Panc1 (cell line): ENCODE measurements at regions not wholly inside any gene's neighbourhood (a gene's known extent, or its start where the extent isn't known, plus 50 kb on each side); places are given as distances from the start of the nearest gene placed in this dataset.

Experiments used
- ATAC-seq: fragments of 200-7000 bp; cut with Tn5 transposase; 2 replicates; pipeline ENCODE4 v1.9.1; 2020; ENCODE audit warnings: mild to moderate bottlenecking, moderate library complexity
- BruUV-seq: library from RNA; stranded (reverse); fragments of 400-500 nt; replicated peaks from 2 replicates; lab custom pipeline; 2021; lab: Mats Ljungman, UMichigan
- CTCF ChIA-PET: fragments of 300-600 bp; sonication (Branson Sonifier 250); formaldehyde crosslinking; loops from one replicate; lab custom pipeline; 2022; ENCODE audit warnings: antibody characterized with exemption; lab: Charles Lee
- POLR2A ChIA-PET: fragments of 300-600 bp; sonication (Branson Sonifier 250); formaldehyde crosslinking; loops from one replicate; lab custom pipeline; 2022; ENCODE audit warnings: antibody characterized with exemption; lab: Charles Lee
- DNase-seq: peaks from one replicate; pipeline ENCODE4 v3.0.0-alpha.2; 2010; ENCODE audit warnings: low read depth, low spot score
- H3K27ac ChIP-seq: 2 replicates; pipeline ENCODE4 v1.5.1; 2011; ENCODE audit warnings: mild to moderate bottlenecking, low read length, inconsistent platforms
- H3K27me3 ChIP-seq: fragments of 200-500 bp; sonication (Bioruptor generic); 2 replicates; pipeline ENCODE4 v1.6.0; 2014; ENCODE audit warnings: low read length, inconsistent platforms; ENCODE audit not compliant: control insufficient read depth, insufficient read depth
- H3K36me3 ChIP-seq: fragments of 200-500 bp; sonication (Bioruptor generic); 2 replicates; pipeline ENCODE4 v1.5.1; 2014; ENCODE audit warnings: inconsistent platforms, mild to moderate bottlenecking, low read length, moderate library complexity; ENCODE audit not compliant: control insufficient read depth, insufficient read depth
- H3K4me1 ChIP-seq: 2 replicates; pipeline ENCODE4 v1.5.1; 2011; ENCODE audit warnings: inconsistent platforms, mild to moderate bottlenecking, low read length, moderate library complexity; ENCODE audit not compliant: control insufficient read depth, insufficient read depth
- H3K4me3 ChIP-seq, 2 experiments: 2 replicates each; pipeline ENCODE4 v1.5.1; 2011 to 2012; ENCODE audit warnings: low read depth in 2 of 2, low read length in 2 of 2, mild to moderate bottlenecking in 2 of 2, inconsistent platforms in 1 of 2, moderate library complexity in 1 of 2
- H3K9me3 ChIP-seq: fragments of 200-500 bp; sonication (Bioruptor generic); 2 replicates; pipeline ENCODE4 v1.5.1; 2014; ENCODE audit warnings: low read depth, mild to moderate bottlenecking, inconsistent platforms, low read length, moderate library complexity; ENCODE audit not compliant: control insufficient read depth, insufficient read depth
- CTCF ChIP-seq: fragments of 450-650 bp; IDR thresholded peaks from 2 replicates; pipeline ENCODE4 v1.5.1; 2017; ENCODE audit warnings: mild to moderate bottlenecking
- POLR2AphosphoS5 ChIP-seq: IDR thresholded peaks from 2 replicates; pipeline ENCODE4 v1.6.1; 2012; ENCODE audit warnings: mild to moderate bottlenecking, low read depth, low read length, moderate library complexity
- SIN3A ChIP-seq: IDR thresholded peaks from 2 replicates; pipeline ENCODE4 v1.6.1; 2012; ENCODE audit warnings: low read depth, mild to moderate bottlenecking, low read length, moderate library complexity, borderline replicate concordance; ENCODE audit not compliant: insufficient read depth
- TCF7L2 ChIP-seq: IDR thresholded peaks from 2 replicates; pipeline ENCODE4 v1.6.1; 2011; ENCODE audit warnings: mild to moderate bottlenecking, low read depth, low read length, inconsistent platforms
- in situ Hi-C: cut with HindIII; loops from 2 replicates; pipeline ENCODE4 v1.10.0; 2016; ENCODE audit warnings: low sequenced_read_pairs, low pct_unique_long_range_greater_than_20kb
- intact Hi-C: fragments of 100-400 bp; cut with micrococcal nuclease; formaldehyde crosslinking; loops from one replicate; pipeline ENCODE4 v1.10.0; 2022; ENCODE audit not compliant: unreplicated experiment
- TF ChIP-seq, protein P1 (sequence below), 2 experiments: IDR thresholded peaks; 2 replicates each; pipeline ENCODE4 v1.6.1; 2011 to 2012; ENCODE audit warnings: low read depth in 2 of 2, control low read depth in 1 of 2, low read length in 1 of 2, mild to moderate bottlenecking in 1 of 2, moderate library complexity in 1 of 2; ENCODE audit not compliant: insufficient read depth in 1 of 2

GRCh38 chr18:35880788-35881455, 91.6 kb upstream of the RMP24 start:
- H3K4me3 ChIP-seq = no peak overlapping the region
- intact Hi-C loops (no loop called here), in situ Hi-C loops (no loop called here)
- ChIA-PET POLR2A (no interaction called here), CTCF (interaction anchor here (0.7 kb wide), 1 partner anchor 454 kb away, joined by 4 read pairs; no protein-coding TSS in a partner anchor)
- H3K4me1 ChIP-seq = no peaks in the 10 kb centered on the region
- no peaks in the 10 kb centered on the region for H3K9me3 ChIP-seq
- H3K27me3 ChIP-seq = no peaks in the 10 kb centered on the region
- no peak overlapping the region for H3K27ac ChIP-seq
- no TSS peak for BruUV-seq
- TF ChIP-seq, protein P1, sequence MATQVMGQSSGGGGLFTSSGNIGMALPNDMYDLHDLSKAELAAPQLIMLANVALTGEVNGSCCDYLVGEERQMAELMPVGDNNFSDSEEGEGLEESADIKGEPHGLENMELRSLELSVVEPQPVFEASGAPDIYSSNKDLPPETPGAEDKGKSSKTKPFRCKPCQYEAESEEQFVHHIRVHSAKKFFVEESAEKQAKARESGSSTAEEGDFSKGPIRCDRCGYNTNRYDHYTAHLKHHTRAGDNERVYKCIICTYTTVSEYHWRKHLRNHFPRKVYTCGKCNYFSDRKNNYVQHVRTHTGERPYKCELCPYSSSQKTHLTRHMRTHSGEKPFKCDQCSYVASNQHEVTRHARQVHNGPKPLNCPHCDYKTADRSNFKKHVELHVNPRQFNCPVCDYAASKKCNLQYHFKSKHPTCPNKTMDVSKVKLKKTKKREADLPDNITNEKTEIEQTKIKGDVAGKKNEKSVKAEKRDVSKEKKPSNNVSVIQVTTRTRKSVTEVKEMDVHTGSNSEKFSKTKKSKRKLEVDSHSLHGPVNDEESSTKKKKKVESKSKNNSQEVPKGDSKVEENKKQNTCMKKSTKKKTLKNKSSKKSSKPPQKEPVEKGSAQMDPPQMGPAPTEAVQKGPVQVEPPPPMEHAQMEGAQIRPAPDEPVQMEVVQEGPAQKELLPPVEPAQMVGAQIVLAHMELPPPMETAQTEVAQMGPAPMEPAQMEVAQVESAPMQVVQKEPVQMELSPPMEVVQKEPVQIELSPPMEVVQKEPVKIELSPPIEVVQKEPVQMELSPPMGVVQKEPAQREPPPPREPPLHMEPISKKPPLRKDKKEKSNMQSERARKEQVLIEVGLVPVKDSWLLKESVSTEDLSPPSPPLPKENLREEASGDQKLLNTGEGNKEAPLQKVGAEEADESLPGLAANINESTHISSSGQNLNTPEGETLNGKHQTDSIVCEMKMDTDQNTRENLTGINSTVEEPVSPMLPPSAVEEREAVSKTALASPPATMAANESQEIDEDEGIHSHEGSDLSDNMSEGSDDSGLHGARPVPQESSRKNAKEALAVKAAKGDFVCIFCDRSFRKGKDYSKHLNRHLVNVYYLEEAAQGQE (IDR thresholded peaks at IDR 0.05; ENCODE audit: insufficient read depth in 1 of 2, low read depth in 2 of 2, low read length in 1 of 2) = no peak
- TF ChIP-seq CTCF (no peak), TCF7L2 (no peak), POLR2AphosphoS5 (no peak), SIN3A (no peak)
- DNase-seq (no peak), ATAC-seq (no peak)
- no peaks in the 10 kb centered on the region for H3K36me3 ChIP-seq

- intact Hi-C loops (no loop called here), in situ Hi-C loops (no loop called here)
- Histone ChIP-seq H3K27ac (no peak overlapping the region), H3K27me3 (no peaks in the 10 kb centered on the region), H3K36me3 (no peaks in the 10 kb centered on the region), H3K4me3 (no peak overlapping the region), H3K4me1 (no peaks in the 10 kb centered on the region), H3K9me3 (0 out of 2 replicates have a peak, but pooled peaks cover 5% of the 10 kb centered on the region)
- TF ChIP-seq SIN3A (no peak), POLR2AphosphoS5 (no peak), TCF7L2 (no peak), CTCF (no peak)
- TF ChIP-seq, protein P1 (IDR thresholded peaks at IDR 0.05; ENCODE audit: insufficient read depth in 1 of 2, low read depth in 2 of 2, low read length in 1 of 2) = no peak
- ChIA-PET POLR2A (no interaction called here), CTCF (interaction anchor here (0.6 kb wide), 1 partner anchor 12 kb away, joined by 3 read pairs; no protein-coding TSS in a partner anchor)
- BruUV-seq = no TSS peak
- no peak for DNase-seq
- no peak for ATAC-seq
Observed at GRCh38 chr18:35888329-35888728, 84.2 kb upstream of the RMP24 start.
